WERI-Rb-1 (cell line): ENCODE measurements at regions not wholly inside any gene's neighbourhood (a gene's known extent, or its start where the extent isn't known, plus 50 kb on each side); places are given as distances from the start of the nearest gene placed in this dataset.
"Not testable (repeated sequence)": the region's sequence is repeated elsewhere in the genome, so short reads cannot be mapped to it uniquely, and the experiment has no call there.

Experiments used
- DNase-seq: peaks from one replicate; pipeline ENCODE4 v3.0.0-alpha.2; 2020
- H3K27ac ChIP-seq: fragments of 250-450 bp; sonication (Bioruptor Pico); 2 replicates; pipeline ENCODE4 v1.5.1; 2020; ENCODE audit warnings: mild to moderate bottlenecking, moderate library complexity
- H3K27me3 ChIP-seq: fragments of 250-450 bp; sonication (Bioruptor Pico); 2 replicates; pipeline ENCODE4 v1.5.1; 2021; ENCODE audit warnings: mild to moderate bottlenecking, low read depth, moderate library complexity; ENCODE audit not compliant: insufficient read depth, severe bottlenecking
- H3K36me3 ChIP-seq: fragments of 250-450 bp; sonication (Bioruptor Pico); 2 replicates; pipeline ENCODE4 v1.5.1; 2020; ENCODE audit warnings: mild to moderate bottlenecking, moderate library complexity
- H3K4me3 ChIP-seq: 2 replicates; pipeline ENCODE4 v1.5.1; 2011; ENCODE audit warnings: low read depth, mild to moderate bottlenecking, control low read depth, low read length
- H3K9me3 ChIP-seq: fragments of 250-450 bp; sonication (Bioruptor Pico); 2 replicates; pipeline ENCODE4 v1.5.1; 2021; ENCODE audit warnings: mild to moderate bottlenecking, moderate library complexity; ENCODE audit not compliant: severe bottlenecking
- TF ChIP-seq, protein P1 (sequence below): IDR thresholded peaks from 2 replicates; pipeline ENCODE4 v1.5.1; 2011; ENCODE audit warnings: low read depth, mild to moderate bottlenecking, control low read depth, inconsistent platforms, low read length

GRCh38 chr21:19109694-19110093 lies 706.1 kb upstream of the TMPRSS15 start:
- no peak overlapping the region for H3K27ac ChIP-seq
- no peaks in the 10 kb centered on the region for H3K36me3 ChIP-seq
- no peaks in the 10 kb centered on the region for H3K27me3 ChIP-seq
- no peak for DNase-seq
- no peaks in the 10 kb centered on the region for H3K9me3 ChIP-seq
- TF ChIP-seq, protein P1, sequence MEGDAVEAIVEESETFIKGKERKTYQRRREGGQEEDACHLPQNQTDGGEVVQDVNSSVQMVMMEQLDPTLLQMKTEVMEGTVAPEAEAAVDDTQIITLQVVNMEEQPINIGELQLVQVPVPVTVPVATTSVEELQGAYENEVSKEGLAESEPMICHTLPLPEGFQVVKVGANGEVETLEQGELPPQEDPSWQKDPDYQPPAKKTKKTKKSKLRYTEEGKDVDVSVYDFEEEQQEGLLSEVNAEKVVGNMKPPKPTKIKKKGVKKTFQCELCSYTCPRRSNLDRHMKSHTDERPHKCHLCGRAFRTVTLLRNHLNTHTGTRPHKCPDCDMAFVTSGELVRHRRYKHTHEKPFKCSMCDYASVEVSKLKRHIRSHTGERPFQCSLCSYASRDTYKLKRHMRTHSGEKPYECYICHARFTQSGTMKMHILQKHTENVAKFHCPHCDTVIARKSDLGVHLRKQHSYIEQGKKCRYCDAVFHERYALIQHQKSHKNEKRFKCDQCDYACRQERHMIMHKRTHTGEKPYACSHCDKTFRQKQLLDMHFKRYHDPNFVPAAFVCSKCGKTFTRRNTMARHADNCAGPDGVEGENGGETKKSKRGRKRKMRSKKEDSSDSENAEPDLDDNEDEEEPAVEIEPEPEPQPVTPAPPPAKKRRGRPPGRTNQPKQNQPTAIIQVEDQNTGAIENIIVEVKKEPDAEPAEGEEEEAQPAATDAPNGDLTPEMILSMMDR = no peak
- no peak overlapping the region for H3K4me3 ChIP-seq

DNA sequence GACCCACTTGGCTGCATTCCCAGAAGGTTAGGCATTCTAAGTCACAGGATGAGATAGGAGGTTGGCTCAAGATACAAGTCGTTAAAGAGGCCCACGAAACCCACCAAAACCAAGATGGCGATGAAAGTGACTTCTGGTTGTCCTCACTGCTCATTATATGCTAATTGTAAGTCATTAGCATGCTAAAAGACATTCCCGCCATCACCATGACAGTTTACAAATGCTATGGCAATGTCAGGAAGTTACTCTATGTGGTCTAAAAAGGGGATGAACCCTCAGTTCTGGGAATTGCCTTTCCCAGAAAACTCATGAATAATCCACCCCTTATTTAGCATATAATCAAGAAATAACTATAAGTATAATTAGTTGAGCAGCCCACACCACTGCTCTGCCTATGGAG lies 715.7 kb upstream of the TMPRSS15 start:
- peaks cover 25% of the 10 kb centered on the region for H3K27me3 ChIP-seq
- H3K27ac ChIP-seq, H3K36me3 ChIP-seq, H3K4me3 ChIP-seq, H3K9me3 ChIP-seq, DNase-seq: not testable (repeated sequence)

- H3K9me3 ChIP-seq = no peaks in the 10 kb centered on the region
- no peak overlapping the region for H3K27ac ChIP-seq
- TF ChIP-seq, protein P1 = no peak
These were observed 717.0 kb upstream of the TMPRSS15 start for GRCh38 chr21:19120591-19120990.

GRCh38 chr21:19122356-19122755 lies 718.8 kb upstream of the TMPRSS15 start:
- no peaks in the 10 kb centered on the region for H3K36me3 ChIP-seq
- no peak overlapping the region for H3K4me3 ChIP-seq
- no peak for DNase-seq
- no peaks in the 10 kb centered on the region for H3K9me3 ChIP-seq
- no peak overlapping the region for H3K27ac ChIP-seq
- TF ChIP-seq, protein P1 = no peak
- peaks cover 25% of the 10 kb centered on the region for H3K27me3 ChIP-seq

More at GRCh38 chr21:19120591-19120990, 717.0 kb upstream of the TMPRSS15 start:
- H3K27me3 ChIP-seq = peaks cover 25% of the 10 kb centered on the region
- no peaks in the 10 kb centered on the region for H3K36me3 ChIP-seq
- H3K4me3 ChIP-seq = no peak overlapping the region
- DNase-seq = no peak

DNA sequence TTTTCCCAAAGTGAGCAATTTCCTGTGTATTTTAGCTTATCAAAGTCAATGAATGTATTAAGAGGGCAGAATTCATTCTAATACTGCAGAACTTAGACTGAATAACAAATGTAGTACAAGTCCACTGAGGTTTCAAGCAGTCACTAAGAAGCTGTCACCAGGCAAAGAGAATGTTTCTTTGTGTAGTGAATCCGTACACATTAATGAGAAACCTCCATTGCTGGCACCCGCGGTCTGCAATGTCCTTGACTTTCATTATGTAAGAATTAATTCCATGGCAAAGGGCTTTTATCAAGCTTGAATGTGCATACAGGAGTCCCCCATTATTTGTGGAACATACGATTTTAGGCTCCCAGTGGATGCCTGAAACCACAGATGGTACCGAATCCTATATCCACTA lies 719.5 kb upstream of the TMPRSS15 start:
- H3K4me3 ChIP-seq = no peak overlapping the region

DNA sequence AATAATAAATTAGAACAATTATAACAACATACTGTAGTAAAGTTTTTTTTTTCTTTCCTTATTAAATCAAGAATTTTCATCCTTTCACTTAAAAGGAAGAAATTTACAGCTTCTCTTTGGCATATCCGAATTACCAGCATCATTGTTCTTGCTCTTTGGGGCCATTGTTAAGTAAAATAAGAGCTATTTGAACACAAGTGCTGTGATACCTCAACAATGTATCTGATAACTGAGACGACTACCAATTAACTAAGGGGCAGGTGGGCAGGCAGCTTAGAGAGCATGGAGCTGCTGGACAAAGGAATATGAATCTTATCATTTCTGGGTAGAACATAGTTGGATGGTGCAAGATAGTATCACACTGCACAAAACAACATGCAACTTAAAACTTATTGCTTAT lies 719.9 kb upstream of the TMPRSS15 start:
- H3K9me3 ChIP-seq = no peaks in the 10 kb centered on the region
- no peak overlapping the region for H3K4me3 ChIP-seq
- no peak for DNase-seq
- H3K27ac ChIP-seq = no peak overlapping the region
- no peaks in the 10 kb centered on the region for H3K36me3 ChIP-seq
- TF ChIP-seq, protein P1 = no peak
- peaks cover 22% of the 10 kb centered on the region for H3K27me3 ChIP-seq

More for the DNA sequence above, 719.5 kb upstream of the TMPRSS15 start:
- Histone ChIP-seq H3K9me3 (no peaks in the 10 kb centered on the region), H3K36me3 (no peaks in the 10 kb centered on the region), H3K27ac (no peak overlapping the region), H3K27me3 (peaks cover 20% of the 10 kb centered on the region)
- no peak for DNase-seq
- TF ChIP-seq, protein P1 = no peak
